ENCODE measurements at regions not wholly inside any gene's neighbourhood (a gene's known extent, or its start where the extent isn't known, plus 50 kb on each side); places are given as distances from the start of the nearest gene placed in this dataset.

- peaks cover 5 to 8% of the 10 kb centered on the region in 2 donors for H3K9me3 Mint-ChIP-seq
- DNase-seq: no peak
Observed at GRCh38 chr5:8156706-8157105, 287.8 kb downstream of the MTRR start.

DNA sequence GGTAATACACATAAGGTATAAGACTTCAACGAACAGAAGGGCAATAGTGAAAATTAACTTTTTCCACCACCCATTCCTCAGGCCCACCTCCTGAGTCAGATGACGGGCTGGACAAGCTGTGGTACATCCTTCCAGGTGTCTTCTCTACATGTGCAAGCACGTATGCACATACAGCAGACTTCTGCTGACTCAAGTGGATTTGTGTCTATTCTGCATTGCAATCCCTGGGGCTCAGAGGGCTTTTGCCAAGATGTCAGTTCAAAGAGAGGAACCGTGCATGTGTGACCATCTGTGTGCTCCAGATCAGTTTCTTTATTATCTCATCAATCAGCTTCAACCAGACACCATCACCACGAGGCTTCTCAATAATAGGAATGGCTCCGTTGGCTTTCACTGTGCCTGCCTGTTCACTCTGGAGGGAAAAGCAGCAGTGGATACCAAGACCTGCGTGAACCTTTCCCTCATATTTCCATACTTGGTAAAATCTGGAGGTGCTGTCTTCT lies 288.4 kb downstream of the MTRR start:
- ATAC-seq: no peak
- H3K27me3 Mint-ChIP-seq (ENCODE audit: low read depth in 2 of 2): no peaks in the 10 kb centered on the region
- intact Hi-C loops (cut with micrococcal nuclease): no loop called here
- no peaks in the 10 kb centered on the region for H3K36me3 Mint-ChIP-seq
- Histone ChIP-seq H3K27ac (ENCODE audit: low read length) (no peak overlapping the region), H3K27me3 (ENCODE audit: control insufficient read depth, insufficient read depth, low read length) (no peaks in the 10 kb centered on the region), H3K9me3 (ENCODE audit: control insufficient read depth, insufficient read depth, low read length) (no peaks in the 10 kb centered on the region), H3K4me3 (ENCODE audit: low read length) (no peak overlapping the region), H3K4me1 (ENCODE audit: control insufficient read depth, insufficient read depth, low read length) (no peaks in the 10 kb centered on the region), H3K36me3 (ENCODE audit: control insufficient read depth, insufficient read depth, low read length) (no peaks in the 10 kb centered on the region)
- H3K4me1 Mint-ChIP-seq: no peaks in the 10 kb centered on the region
- H3K4me3 Mint-ChIP-seq: no peak overlapping the region
- TF ChIP-seq CTCF (IDR thresholded peaks at IDR 0.05): no peak
- WGBS (ENCODE audit: insufficient coverage): 72% methylated on average over 7 of the region's 7 CpGs
- DNase-seq: no peak
- peaks cover 5 to 8% of the 10 kb centered on the region in 2 donors for H3K9me3 Mint-ChIP-seq
- H3K27ac Mint-ChIP-seq: no peak overlapping the region

More at GRCh38 chr5:8156706-8157105, 287.8 kb downstream of the MTRR start:
- H3K4me1 ChIP-seq (ENCODE audit: control insufficient read depth, insufficient read depth, low read length): no peaks in the 10 kb centered on the region
- H3K36me3 ChIP-seq (ENCODE audit: control insufficient read depth, insufficient read depth, low read length): no peaks in the 10 kb centered on the region
- no peak overlapping the region for H3K27ac Mint-ChIP-seq
- no peak for TF ChIP-seq CTCF (IDR thresholded peaks at IDR 0.05)
- no peak overlapping the region for H3K27ac ChIP-seq (ENCODE audit: low read length)
- no peak overlapping the region for H3K4me3 Mint-ChIP-seq
- WGBS (ENCODE audit: insufficient coverage): 86% methylated on average over 2 of the region's 3 CpGs
- no peaks in the 10 kb centered on the region for H3K9me3 ChIP-seq (ENCODE audit: control insufficient read depth, insufficient read depth, low read length)
- H3K36me3 Mint-ChIP-seq: no peaks in the 10 kb centered on the region
- no peak for ATAC-seq
- H3K4me1 Mint-ChIP-seq: no peaks in the 10 kb centered on the region
- intact Hi-C loops (cut with micrococcal nuclease): no loop called here
- H3K4me3 ChIP-seq (ENCODE audit: low read length): no peak overlapping the region
- H3K27me3 Mint-ChIP-seq (ENCODE audit: low read depth in 2 of 2): no peaks in the 10 kb centered on the region
- H3K27me3 ChIP-seq (ENCODE audit: control insufficient read depth, insufficient read depth, low read length): no peaks in the 10 kb centered on the region

DNA sequence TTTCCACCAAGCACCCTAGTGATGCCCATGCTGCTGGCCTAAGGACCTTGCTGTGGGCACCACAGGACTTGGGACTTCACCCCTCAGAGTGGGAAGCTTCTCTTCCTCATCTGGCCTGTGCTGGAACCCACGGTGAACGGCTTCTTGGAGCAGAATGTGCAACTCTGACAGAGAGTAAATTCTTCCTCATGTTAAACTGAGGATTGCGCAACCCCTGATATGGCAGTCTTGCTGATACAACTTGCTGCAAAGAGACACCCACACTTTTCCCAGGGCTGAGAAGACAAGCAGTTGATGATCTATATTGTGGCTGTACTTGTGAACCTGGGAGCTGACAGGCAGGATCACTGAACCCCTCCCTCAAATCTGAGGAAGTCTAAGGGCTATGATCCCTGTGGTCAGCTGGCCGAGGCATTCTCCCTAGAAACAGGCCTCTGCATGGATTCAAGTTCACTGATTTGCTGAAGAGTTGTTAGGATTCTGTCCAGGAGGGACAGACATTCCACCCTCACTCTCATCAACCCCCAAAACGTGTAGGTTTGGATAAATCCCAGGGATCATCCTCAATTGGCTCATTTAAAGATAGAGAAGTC lies 307.2 kb downstream of the MTRR start:
- H3K27me3 Mint-ChIP-seq (ENCODE audit: low read depth in 2 of 2): no peaks in the 10 kb centered on the region
- no peak overlapping the region for H3K4me3 ChIP-seq (ENCODE audit: low read length)
- H3K36me3 ChIP-seq (ENCODE audit: control insufficient read depth, insufficient read depth, low read length): no peaks in the 10 kb centered on the region
- H3K9me3 Mint-ChIP-seq: peaks cover 0 to 4% of the 10 kb centered on the region in 2 donors
- H3K27ac Mint-ChIP-seq: no peak overlapping the region
- H3K36me3 Mint-ChIP-seq: no peaks in the 10 kb centered on the region
- H3K4me1 Mint-ChIP-seq: no peaks in the 10 kb centered on the region
- H3K4me1 ChIP-seq (ENCODE audit: control insufficient read depth, insufficient read depth, low read length): no peaks in the 10 kb centered on the region
- no peak for ATAC-seq
- 43% methylated on average over 4 of the region's 5 CpGs for WGBS (ENCODE audit: insufficient coverage)
- no peak for TF ChIP-seq CTCF (IDR thresholded peaks at IDR 0.05)
- H3K27me3 ChIP-seq (ENCODE audit: control insufficient read depth, insufficient read depth, low read length): no peaks in the 10 kb centered on the region
- H3K4me3 Mint-ChIP-seq: no peak overlapping the region
- intact Hi-C loops (cut with micrococcal nuclease): no loop called here
- no peak overlapping the region for H3K27ac ChIP-seq (ENCODE audit: low read length)
- H3K9me3 ChIP-seq (ENCODE audit: control insufficient read depth, insufficient read depth, low read length): no peaks in the 10 kb centered on the region
- no peak for DNase-seq

Measured in natural killer cell (primary cell).